ENCODE measurements at regions not wholly inside any gene's neighbourhood (a gene's known extent, or its start where the extent isn't known, plus 50 kb on each side); places are given as distances from the start of the nearest gene placed in this dataset.

- DNase-seq = no peak
- Mint-ChIP-seq H3K27ac (no peak overlapping the region), H3K4me3 (no peak overlapping the region), H3K27me3 (peaks cover 16% of the 10 kb centered on the region), H3K9me3 (ENCODE audit: insufficient read depth) (no peaks in the 10 kb centered on the region), H3K4me1 (peaks cover 15% of the 10 kb centered on the region)
- H3K36me3 ChIP-seq (replicated peaks in 1 of 2; ENCODE audit: control extremely low read depth in 1 of 2, control insufficient read depth in 1 of 2, extremely low read depth in 1 of 2, insufficient read depth in 2 of 2, low read length in 1 of 2) = no peaks in the 10 kb centered on the region
- no peak for ATAC-seq (ENCODE audit: low read depth)
- H3K27ac ChIP-seq (ENCODE audit: low read length in 2 of 2) = no peak overlapping the region
- TF ChIP-seq CTCF (IDR thresholded peaks at IDR 0.05) = no peak
- no peak for TF ChIP-seq EZH2 (IDR thresholded peaks at IDR 0.05; ENCODE audit: borderline replicate concordance, insufficient read depth, low read depth, low read length, poor library complexity, severe bottlenecking)
- no peaks in the 10 kb centered on the region for H3K79me2 ChIP-seq (ENCODE audit: control insufficient read depth, insufficient read depth, low read length)
- H3K9ac ChIP-seq (ENCODE audit: low read length) = no peak overlapping the region
- peaks cover 0 to 19% of the 10 kb centered on the region in 2 donors for H3K4me1 ChIP-seq (ENCODE audit: control insufficient read depth in 2 of 2, insufficient read depth in 2 of 2, low read length in 2 of 2)
- WGBS (ENCODE audit: insufficient coverage) = no CpG with 5 or more reads among the region's 4 CpGs
- H3K27me3 ChIP-seq (replicated peaks in 1 of 4; ENCODE audit: control extremely low read depth in 1 of 4, control insufficient read depth in 3 of 4, insufficient read depth in 4 of 4, low read length in 3 of 4) = no peaks in the 10 kb centered on the region
- no peaks in the 10 kb centered on the region for H4K20me1 ChIP-seq (ENCODE audit: control insufficient read depth, insufficient read depth, low read length, poor library complexity, severe bottlenecking)
- no peak overlapping the region for H3K4me2 ChIP-seq (replicated peaks; ENCODE audit: low read depth, low read length, poor library complexity, severe bottlenecking)
- intact Hi-C loops (cut with micrococcal nuclease) = no loop called here
- H3K4me3 ChIP-seq (ENCODE audit: control extremely low read depth in 1 of 5, extremely low read depth in 1 of 5, insufficient read depth in 1 of 5, low read depth in 2 of 5, low read length in 4 of 5) = no peak overlapping the region
- POLR2A ChIA-PET = no interaction called here
- H3K9me3 ChIP-seq (ENCODE audit: control extremely low read depth in 1 of 3, control insufficient read depth in 2 of 3, insufficient read depth in 1 of 3, low read length in 2 of 3) = no peaks in the 10 kb centered on the region
- no peak overlapping the region for H2AFZ ChIP-seq (ENCODE audit: insufficient read depth, low read depth, low read length, poor library complexity, severe bottlenecking)
- CTCF ChIA-PET = no interaction called here
Observed at GRCh38 chr5:61267116-61267515, 64.9 kb upstream of the ZSWIM6 start.

- no CpG with 5 or more reads among the region's 2 CpGs for WGBS (ENCODE audit: insufficient coverage)
- Mint-ChIP-seq H3K9me3 (ENCODE audit: insufficient read depth) (no peaks in the 10 kb centered on the region), H3K4me1 (peaks cover 15% of the 10 kb centered on the region), H3K27ac (no peak overlapping the region), H3K4me3 (peak overlapping the region; percentile 57), H3K27me3 (peaks cover 9% of the 10 kb centered on the region)
- ATAC-seq (ENCODE audit: low read depth) (no peak), DNase-seq (no peak)
- Histone ChIP-seq H3K4me3 (ENCODE audit: control extremely low read depth in 1 of 5, extremely low read depth in 1 of 5, insufficient read depth in 1 of 5, low read depth in 2 of 5, low read length in 4 of 5) (no peak overlapping the region), H3K27me3 (replicated peaks in 1 of 4; ENCODE audit: control extremely low read depth in 1 of 4, control insufficient read depth in 3 of 4, insufficient read depth in 4 of 4, low read length in 3 of 4) (no peaks in the 10 kb centered on the region), H3K9ac (ENCODE audit: low read length) (peak overlapping the region; percentile 31), H2AFZ (ENCODE audit: insufficient read depth, low read depth, low read length, poor library complexity, severe bottlenecking) (peak overlapping the region; percentile 41), H3K27ac (ENCODE audit: low read length in 2 of 2) (peak overlapping the region in 1 of 2 donors; percentile 38), H4K20me1 (ENCODE audit: control insufficient read depth, insufficient read depth, low read length, poor library complexity, severe bottlenecking) (no peaks in the 10 kb centered on the region), H3K79me2 (ENCODE audit: control insufficient read depth, insufficient read depth, low read length) (no peaks in the 10 kb centered on the region), H3K4me1 (ENCODE audit: control insufficient read depth in 2 of 2, insufficient read depth in 2 of 2, low read length in 2 of 2) (peaks cover 0 to 22% of the 10 kb centered on the region in 2 donors), H3K9me3 (ENCODE audit: control extremely low read depth in 1 of 3, control insufficient read depth in 2 of 3, insufficient read depth in 1 of 3, low read length in 2 of 3) (no peaks in the 10 kb centered on the region), H3K36me3 (replicated peaks in 1 of 2; ENCODE audit: control extremely low read depth in 1 of 2, control insufficient read depth in 1 of 2, extremely low read depth in 1 of 2, insufficient read depth in 2 of 2, low read length in 1 of 2) (no peaks in the 10 kb centered on the region), H3K4me2 (replicated peaks; ENCODE audit: low read depth, low read length, poor library complexity, severe bottlenecking) (peak overlapping the region; percentile 34)
- POLR2A ChIA-PET = no interaction called here
- no peak for TF ChIP-seq CTCF (IDR thresholded peaks at IDR 0.05)
- no peak for TF ChIP-seq EZH2 (IDR thresholded peaks at IDR 0.05; ENCODE audit: borderline replicate concordance, insufficient read depth, low read depth, low read length, poor library complexity, severe bottlenecking)
- CTCF ChIA-PET = no interaction called here
- intact Hi-C loops (cut with micrococcal nuclease) = no loop called here
Observed at GRCh38 chr5:61268871-61269270, 63.2 kb upstream of the ZSWIM6 start.
